Ammon's horn (tissue), 1 donor: ENCODE measurements at regions not wholly inside any gene's neighbourhood (a gene's known extent, or its start where the extent isn't known, plus 50 kb on each side); places are given as distances from the start of the nearest gene placed in this dataset.
A peak's percentile ranks its signal among the peaks of the same experiment; 100 is the strongest.
"Not testable (repeated sequence)": the region's sequence is repeated elsewhere in the genome, so short reads cannot be mapped to it uniquely, and the experiment has no call there.

Experiments
- DNase-seq: peaks from one replicate; pipeline ENCODE4 v3.0.0-alpha.2; 2016; ENCODE audit warnings: low spot score

DNA sequence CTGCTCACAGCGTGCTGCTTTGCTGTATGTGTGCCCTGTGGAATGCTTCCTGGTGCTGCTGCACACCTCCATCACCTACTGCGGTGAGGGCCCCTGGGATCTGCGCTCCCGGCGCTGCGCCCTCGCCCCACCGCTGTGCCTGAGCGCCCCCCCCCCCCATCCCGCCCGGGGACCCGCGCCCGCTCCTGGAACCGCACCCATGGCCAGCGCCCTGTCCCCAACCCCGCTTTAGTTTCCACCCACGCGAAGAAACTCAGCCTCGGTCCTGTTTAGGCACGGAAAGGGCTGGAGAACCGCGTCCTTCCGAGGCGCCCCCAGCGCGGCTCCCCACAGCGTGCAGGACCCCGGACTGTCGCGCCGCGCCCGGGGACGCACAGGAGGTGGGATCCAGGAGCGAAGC is 265.5 kb downstream of the POTEB3 start:
- DNase-seq = not testable (repeated sequence)

DNA sequence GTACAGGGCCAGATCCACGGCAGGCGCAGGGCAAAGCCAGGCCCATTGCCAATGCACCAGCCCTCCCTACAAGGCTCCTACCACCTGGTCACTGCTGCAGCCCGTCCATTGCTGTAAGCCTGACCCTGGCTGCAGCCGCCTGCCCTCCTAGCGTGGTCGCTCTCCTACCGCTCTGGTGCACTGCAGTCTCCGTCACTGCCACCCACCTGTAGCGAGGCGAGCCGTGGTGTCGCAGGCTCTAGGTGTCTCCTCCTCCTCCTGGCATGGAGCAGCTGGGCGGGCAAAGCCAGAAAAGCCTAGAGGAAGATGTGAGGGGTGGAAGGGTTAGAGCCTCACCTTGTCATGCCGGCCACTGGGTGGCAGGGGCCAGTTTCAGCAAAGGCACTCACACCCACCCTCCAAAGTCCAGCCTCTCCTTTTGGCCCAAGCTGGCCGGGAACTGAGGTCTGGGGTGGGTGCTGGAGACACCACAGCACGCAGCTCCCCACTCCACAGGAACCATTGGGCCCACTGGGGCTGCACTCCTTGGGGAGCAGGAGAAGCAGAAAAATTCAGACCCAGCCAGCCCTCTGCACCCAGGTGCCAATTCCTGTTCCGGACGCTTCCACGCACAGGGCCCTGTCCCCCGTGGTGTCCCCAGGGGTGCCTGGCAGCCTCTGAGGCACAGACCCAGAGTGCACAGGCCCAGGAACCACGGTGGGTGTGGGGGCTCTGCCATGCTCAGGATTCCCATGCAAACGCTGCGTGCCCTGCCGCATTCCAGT is 285.3 kb upstream of the POTEB2 start:
- not testable (repeated sequence) for DNase-seq

GRCh38 chr15:21148136-21148535 is 282.0 kb upstream of the POTEB2 start:
- not testable (repeated sequence) for DNase-seq

GRCh38 chr15:21133893-21134292 is 267.8 kb upstream of the POTEB2 start:
- not testable (repeated sequence) for DNase-seq

DNA sequence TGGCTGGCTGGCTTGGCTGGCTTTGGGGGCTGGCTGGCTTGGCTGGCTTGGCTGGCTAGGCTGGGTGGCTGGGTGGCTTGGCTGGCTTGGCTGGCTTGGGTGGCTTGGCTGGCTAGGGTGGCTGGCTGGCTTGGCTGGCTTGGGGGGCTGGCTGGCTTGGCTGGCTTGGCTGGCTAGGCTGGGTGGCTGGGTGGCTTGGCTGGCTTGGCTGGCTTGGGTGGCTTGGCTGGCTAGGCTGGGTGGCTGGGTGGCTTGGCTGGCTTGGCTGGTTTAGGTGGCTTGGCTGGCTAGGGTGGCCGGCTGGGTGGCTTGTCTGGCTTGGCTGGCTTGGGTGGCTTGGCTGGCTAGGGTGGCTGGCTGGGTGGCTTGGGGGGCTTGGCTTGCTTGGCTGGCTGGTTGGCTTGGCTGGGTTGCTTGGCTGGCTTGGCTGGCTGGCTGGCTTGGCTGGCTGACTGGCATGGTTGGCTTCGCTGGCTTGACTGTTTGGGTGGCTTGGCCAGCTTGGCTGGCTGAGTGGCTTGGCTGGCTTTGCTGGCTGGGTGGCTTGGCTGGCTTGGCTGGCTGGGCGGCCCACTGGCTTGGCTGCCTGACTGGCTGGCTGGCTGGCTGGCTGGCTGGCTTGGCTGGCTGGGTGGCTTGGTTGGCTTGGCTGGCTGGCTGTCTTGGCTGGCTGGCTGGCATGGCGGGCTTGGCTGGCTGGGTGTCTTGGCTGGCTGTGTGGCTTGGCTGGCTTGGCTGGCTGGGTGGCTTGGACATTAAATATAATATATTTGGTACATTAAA is 246.3 kb upstream of the POTEB2 start:
- peak; percentile 1 for DNase-seq

DNA sequence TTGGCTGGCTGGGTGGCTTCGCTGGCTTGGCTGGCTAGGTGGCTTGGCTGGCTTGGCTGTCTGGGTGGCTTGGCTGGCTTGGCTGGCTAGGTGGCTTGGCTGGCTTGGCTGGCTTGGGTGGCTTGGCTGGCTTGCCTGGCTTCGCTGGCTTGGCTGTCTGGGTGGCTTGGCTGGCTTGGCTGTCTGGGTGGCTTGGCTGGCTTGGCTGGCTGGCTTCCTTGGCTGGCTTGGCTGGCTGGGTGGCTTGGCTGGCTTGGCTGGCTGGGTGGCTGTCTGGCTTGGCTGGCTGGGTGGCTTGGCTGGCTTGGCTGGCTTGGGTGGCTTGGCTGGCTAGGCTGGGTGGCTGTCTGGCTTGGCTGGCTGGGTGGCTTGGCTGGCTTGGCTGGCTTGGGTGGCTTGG is 245.7 kb upstream of the POTEB2 start:
- DNase-seq = peak; percentile 5

GRCh38 chr15:21111172-21111571 is 245.1 kb upstream of the POTEB2 start:
- not testable (repeated sequence) for DNase-seq

GRCh38 chr15:21110187-21110804 is 244.2 kb upstream of the POTEB2 start:
- not testable (repeated sequence) for DNase-seq

DNA sequence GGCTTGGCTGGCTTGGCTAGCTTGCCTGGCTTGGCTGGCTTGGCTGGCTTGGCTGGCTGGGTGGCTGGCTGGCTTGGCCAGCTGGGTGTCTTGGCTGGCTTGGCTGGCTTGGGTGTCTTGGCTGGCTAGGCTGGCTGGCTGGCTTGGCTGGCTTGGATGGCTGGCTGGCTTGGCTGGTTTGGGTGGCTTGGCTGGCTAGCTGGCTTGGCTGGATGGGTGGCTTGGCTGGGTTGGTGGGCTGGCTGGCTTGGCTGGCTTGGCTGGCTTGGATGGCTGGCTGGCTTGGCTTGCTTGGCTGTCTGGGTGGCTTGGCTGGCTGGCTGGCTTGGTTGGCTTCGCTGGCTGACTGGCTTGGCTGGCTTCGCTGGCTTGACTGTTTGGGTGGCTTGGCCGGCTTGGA is 242.3 kb upstream of the POTEB2 start:
- DNase-seq = not testable (repeated sequence)

DNA sequence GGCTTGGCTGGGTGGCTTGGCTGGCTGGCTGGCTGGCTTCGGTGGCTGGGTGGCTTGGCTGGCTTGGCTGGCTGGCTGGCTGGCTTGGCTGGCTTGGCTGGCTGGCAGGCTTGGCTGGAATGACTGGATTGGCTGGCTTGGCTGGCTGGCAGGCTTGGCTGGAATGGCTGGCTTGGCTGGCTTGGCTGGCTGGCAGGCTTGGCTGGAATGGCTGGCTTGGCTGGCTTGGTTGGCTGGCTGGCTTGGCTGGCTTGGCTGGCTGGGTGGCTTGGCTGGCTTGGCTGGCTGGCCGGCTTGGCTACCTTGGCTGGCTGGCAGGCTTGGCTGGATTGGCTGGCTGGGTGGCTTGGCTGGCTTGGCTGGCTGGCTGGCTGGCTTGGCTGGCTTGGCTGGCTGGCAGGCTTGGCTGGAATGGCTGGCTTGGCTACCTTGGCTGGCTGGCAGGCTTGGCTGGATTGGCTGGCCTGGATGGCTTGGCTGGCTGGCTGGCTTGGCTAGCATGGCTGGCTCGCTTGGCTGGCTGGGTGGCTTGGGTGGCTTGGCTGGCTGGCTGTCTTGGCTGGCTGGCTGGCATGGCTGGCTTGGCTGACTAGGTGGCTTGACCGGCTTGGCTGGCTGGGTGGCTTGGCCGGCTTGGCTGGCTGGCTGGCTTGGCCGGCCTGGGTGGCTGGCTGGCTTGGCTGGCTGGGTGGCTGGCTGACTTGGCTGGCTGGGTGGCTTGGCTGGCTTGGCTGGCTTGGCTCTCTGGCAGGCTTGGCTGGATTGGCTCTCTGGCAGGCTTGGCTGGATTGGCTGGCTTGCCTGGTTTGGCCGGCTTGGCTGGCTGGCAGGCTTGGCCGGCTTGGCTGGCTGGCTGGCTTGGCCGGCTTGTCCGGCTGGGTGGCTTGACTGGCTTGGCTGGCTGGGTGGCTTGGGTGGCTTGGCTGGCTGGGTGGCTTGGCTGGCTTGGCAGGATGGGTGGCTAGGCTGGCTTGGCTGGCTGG is 241.6 kb upstream of the POTEB2 start:
- DNase-seq = not testable (repeated sequence)

DNA sequence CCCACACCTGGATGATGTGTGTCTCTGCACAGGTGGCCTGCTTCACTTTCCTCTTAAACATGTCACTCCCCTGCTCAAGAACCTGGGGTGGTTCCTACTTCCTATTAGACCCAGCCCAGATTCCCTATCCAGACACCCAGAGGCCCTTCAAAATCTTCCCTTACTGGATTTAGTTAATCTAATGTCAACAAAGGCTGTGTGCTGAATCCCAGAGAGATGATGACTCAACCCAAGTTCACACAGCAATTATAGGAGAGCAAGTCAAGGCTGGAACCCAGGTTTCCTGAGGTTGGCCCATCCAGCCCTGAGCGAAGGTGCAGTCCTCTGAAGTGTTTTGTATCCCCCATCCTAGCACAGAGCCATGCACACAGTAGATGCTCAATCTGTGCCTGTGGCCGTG is 230.5 kb upstream of the POTEB2 start:
- not testable (repeated sequence) for DNase-seq

DNA sequence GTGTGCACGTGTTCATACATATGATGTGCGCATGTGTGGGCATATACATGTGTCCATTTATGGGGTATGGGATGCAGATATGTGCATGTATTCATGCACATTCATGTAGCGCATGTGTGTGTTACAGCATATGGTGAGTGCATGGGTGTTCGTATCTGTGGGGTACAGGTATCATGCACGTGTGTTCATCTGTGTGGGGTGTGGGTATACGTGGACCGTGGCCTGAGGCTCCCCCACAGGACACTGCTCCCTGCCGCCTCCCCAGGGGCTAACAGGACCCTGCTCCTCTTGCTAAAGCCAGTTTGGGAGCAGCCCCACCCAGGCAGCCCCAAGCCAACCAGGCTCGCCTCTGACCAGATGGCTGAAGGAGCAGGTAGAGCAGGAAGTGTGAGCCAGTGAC is 213.4 kb upstream of the POTEB2 start:
- not testable (repeated sequence) for DNase-seq

- DNase-seq = not testable (repeated sequence)
Measured at GRCh38 chr15:21068917-21069316, 202.8 kb upstream of the POTEB2 start.

GRCh38 chr15:21063512-21063911 is 197.4 kb upstream of the POTEB2 start:
- not testable (repeated sequence) for DNase-seq

GRCh38 chr15:21062619-21063163 is 196.6 kb upstream of the POTEB2 start:
- DNase-seq = not testable (repeated sequence)

- DNase-seq = not testable (repeated sequence)
Measured at GRCh38 chr15:21051866-21052265, 185.8 kb upstream of the POTEB2 start.

DNA sequence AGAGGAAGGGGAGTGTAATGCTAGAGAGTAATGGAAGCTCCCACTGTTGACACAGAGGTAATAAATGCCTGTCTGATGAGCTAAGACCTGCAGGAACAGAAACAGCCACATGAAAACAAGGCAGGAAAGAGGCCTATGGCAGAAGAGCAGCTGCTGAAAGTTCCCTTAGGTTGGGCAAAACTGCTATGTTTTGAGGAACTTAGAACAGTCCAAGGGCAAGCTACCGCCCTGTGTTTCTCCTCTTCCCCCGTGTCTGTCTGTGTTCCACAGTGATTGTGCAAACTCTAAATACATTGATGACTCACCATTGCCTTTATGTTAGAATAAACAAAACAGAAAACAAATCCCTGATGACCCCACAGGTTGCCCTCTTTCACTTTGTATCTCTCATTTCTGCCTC is 165.6 kb upstream of the POTEB2 start:
- not testable (repeated sequence) for DNase-seq

DNA sequence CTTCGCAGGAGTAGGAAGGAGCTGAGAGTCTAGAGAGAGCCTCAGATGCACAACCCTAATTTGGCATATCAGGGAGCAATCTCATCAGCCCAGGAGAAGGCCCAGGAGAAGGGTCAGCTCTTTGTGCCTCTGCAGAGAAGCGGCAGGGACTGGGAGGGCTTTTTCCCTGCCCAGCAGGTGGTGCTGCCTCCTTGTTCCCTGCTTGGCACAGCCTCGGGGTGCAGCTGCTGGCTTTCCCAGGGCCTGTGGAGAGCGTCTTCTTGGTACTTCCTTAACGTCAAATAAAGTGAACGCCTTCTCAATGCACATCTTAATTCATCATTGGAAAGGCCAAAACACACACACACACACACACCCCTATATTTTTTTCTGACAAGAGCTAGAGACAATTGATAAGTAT is 162.9 kb upstream of the POTEB2 start:
- DNase-seq = not testable (repeated sequence)

DNA sequence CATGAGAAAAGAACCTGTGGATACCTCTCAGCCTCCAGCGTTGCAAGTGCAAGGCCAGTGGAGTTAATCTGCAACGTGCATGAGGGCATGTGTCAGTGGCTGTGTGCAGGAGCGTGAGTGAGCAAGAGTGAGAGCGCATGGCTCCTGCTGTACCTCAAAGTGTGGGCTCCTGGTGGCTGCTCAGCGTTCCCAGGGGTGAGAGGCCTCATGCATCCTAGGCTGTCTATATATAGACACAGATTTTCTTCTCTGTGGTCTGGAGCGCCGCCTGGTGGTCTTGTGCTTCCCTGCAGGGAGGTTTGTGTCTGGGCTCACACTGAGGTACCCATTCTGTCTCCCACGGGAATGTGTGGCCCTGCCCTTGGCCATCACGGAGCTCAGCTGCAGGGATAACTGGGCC is 161.8 kb upstream of the POTEB2 start:
- not testable (repeated sequence) for DNase-seq

DNA sequence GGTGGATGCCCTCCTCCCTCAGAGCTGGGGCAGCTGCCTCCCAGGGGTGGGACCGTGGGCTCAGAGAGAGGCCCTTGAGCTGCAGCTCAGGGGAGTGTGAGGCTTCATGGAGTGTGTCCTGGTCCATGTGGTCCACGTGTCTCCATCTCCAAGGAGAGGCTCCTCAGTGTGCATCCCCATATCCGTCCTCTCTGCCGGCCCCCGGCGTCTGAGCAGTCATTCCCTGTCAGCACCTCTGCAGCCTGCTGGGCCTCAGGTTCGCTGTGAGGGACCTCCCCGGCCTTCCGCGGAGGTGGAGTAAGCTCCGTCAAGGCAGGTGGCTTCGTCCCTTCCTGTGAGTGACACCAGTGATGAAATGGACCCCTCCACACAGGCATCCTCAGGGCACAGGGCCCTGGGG is 160.7 kb upstream of the POTEB2 start:
- DNase-seq = not testable (repeated sequence)
